ENCODE measurements at regions not wholly inside any gene's neighbourhood (a gene's known extent, or its start where the extent isn't known, plus 50 kb on each side); places are given as distances from the start of the nearest gene placed in this dataset.

- no peak overlapping the region for H3K4me2 ChIP-seq (ENCODE audit: extremely low read depth, insufficient read depth, low read length)
- H3K9ac ChIP-seq (ENCODE audit: insufficient read depth, low read length): no peak overlapping the region
- no peaks in the 10 kb centered on the region for H3K79me2 ChIP-seq (ENCODE audit: control insufficient read depth, insufficient read depth, low read length)
- TF ChIP-seq CTCF (conservative IDR thresholded peaks at IDR 0.05 in 1 of 2, IDR thresholded peaks at IDR 0.05 in 1 of 2; ENCODE audit: low read depth in 1 of 2, low read length in 2 of 2) (no peak), EZH2 (IDR thresholded peaks at IDR 0.05; ENCODE audit: low read length, missing control alignments) (no peak)
- no peak overlapping the region for H3K4me3 ChIP-seq (replicated peaks in 1 of 4; ENCODE audit: control extremely low read depth in 1 of 4, insufficient read depth in 1 of 4, low read depth in 3 of 4, low read length in 4 of 4)
- no peak overlapping the region for H2AFZ ChIP-seq (ENCODE audit: low read length)
- no peak for DNase-seq (ENCODE audit: low read depth in 2 of 2)
- no peaks in the 10 kb centered on the region for H3K9me3 ChIP-seq (ENCODE audit: control insufficient read depth, insufficient read depth, low read depth, low read length)
- no peak overlapping the region for H3K27ac ChIP-seq (ENCODE audit: insufficient read depth, low read length)
- H3K27me3 ChIP-seq (ENCODE audit: control insufficient read depth, insufficient read depth, low read length): no peaks in the 10 kb centered on the region
- H3K36me3 ChIP-seq (ENCODE audit: control insufficient read depth, insufficient read depth, low read length): no peaks in the 10 kb centered on the region
- no peaks in the 10 kb centered on the region for H4K20me1 ChIP-seq (ENCODE audit: control insufficient read depth, extremely low read depth, insufficient read depth, low read length)
- no peaks in the 10 kb centered on the region for H3K4me1 ChIP-seq (ENCODE audit: control insufficient read depth, extremely low read depth, insufficient read depth, low read length)
These were observed 273.4 kb downstream of the EIPR1 start for GRCh38 chr2:3104261-3104660.

- no peak overlapping the region for H3K27ac ChIP-seq (ENCODE audit: insufficient read depth, low read length)
These were observed 274.6 kb downstream of the EIPR1 start for GRCh38 chr2:3102922-3103569.

More at GRCh38 chr2:3102922-3103569, 274.6 kb downstream of the EIPR1 start:
- no peak overlapping the region for H2AFZ ChIP-seq (ENCODE audit: low read length)
- no peak overlapping the region for H3K4me2 ChIP-seq (ENCODE audit: extremely low read depth, insufficient read depth, low read length)
- no peaks in the 10 kb centered on the region for H3K27me3 ChIP-seq (ENCODE audit: control insufficient read depth, insufficient read depth, low read length)
- no peak overlapping the region for H3K4me3 ChIP-seq (replicated peaks in 1 of 4; ENCODE audit: control extremely low read depth in 1 of 4, insufficient read depth in 1 of 4, low read depth in 3 of 4, low read length in 4 of 4)
- no peaks in the 10 kb centered on the region for H3K79me2 ChIP-seq (ENCODE audit: control insufficient read depth, insufficient read depth, low read length)
- no peaks in the 10 kb centered on the region for H3K4me1 ChIP-seq (ENCODE audit: control insufficient read depth, extremely low read depth, insufficient read depth, low read length)
- H4K20me1 ChIP-seq (ENCODE audit: control insufficient read depth, extremely low read depth, insufficient read depth, low read length): no peaks in the 10 kb centered on the region
- H3K9me3 ChIP-seq (ENCODE audit: control insufficient read depth, insufficient read depth, low read depth, low read length): no peaks in the 10 kb centered on the region
- no peak overlapping the region for H3K9ac ChIP-seq (ENCODE audit: insufficient read depth, low read length)
- TF ChIP-seq CTCF (conservative IDR thresholded peaks at IDR 0.05 in 1 of 2, IDR thresholded peaks at IDR 0.05 in 1 of 2; ENCODE audit: low read depth in 1 of 2, low read length in 2 of 2): no peak
- no peak for TF ChIP-seq EZH2 (IDR thresholded peaks at IDR 0.05; ENCODE audit: low read length, missing control alignments)
- DNase-seq (ENCODE audit: low read depth in 2 of 2): no peak
- H3K36me3 ChIP-seq (ENCODE audit: control insufficient read depth, insufficient read depth, low read length): no peaks in the 10 kb centered on the region

Measured in fibroblast of lung (primary cell).